Jurkat, Clone E6-1 (cell line): ENCODE measurements at regions not wholly inside any gene's neighbourhood (a gene's known extent, or its start where the extent isn't known, plus 50 kb on each side); places are given as distances from the start of the nearest gene placed in this dataset.
A peak's percentile ranks its signal among the peaks of the same experiment; 100 is the strongest.

Source experiments
- DNase-seq: peaks from one replicate; pipeline ENCODE4 v3.0.0-alpha.2; 2011; ENCODE audit warnings: low read depth, low spot score
- H3K4me3 ChIP-seq: 2 replicates; pipeline ENCODE4 v1.5.1; 2011; ENCODE audit warnings: mild to moderate bottlenecking, low read length, control low read depth, moderate library complexity

DNA sequence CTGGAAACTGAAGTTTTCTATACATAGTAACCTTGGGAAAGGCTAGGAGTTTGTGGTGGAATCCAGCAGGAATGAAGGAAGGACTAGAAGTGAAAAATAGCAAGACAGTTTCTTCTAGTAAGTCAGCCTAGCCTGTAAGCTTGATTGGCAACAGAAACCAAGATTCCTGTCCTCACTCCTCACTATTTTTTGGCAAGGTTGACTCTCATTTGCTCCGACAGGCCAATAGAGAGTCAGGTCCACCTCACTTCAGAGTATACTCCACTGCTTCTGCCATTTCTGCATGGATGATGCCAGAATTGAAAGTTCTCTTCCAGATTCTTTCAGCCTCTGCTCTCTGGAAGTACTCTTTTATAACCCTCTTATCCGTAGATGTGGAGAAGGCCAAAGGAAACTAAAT, 352.4 kb downstream of the ZNF516 start:
- H3K4me3 ChIP-seq: no peak overlapping the region
- DNase-seq: no peak

GRCh38 chr18:76139844-76140243, 355.2 kb downstream of the ZNF516 start:
- no peak overlapping the region for H3K4me3 ChIP-seq
- DNase-seq: no peak

- no peak for DNase-seq
- no peak overlapping the region for H3K4me3 ChIP-seq
Measured at GRCh38 chr18:76137216-76137615, 357.8 kb downstream of the ZNF516 start.

DNA sequence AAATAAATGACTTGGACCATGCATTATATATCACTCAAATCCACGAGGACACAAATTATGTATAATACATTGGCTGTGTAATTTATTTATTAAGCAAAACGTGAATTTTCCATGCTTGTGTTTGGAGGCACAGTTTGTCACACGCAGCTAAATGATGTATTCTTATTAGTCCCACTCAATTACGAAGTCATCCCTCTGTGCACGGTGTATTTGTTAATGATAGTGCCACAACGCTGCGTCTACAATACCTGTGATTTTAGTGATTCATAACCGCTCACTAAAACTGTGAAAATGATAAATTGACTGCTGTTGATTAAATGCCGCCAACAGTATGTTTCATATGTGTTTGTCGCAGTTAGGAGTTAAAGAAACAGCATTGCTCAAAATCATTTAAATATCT, 358.3 kb downstream of the ZNF516 start:
- DNase-seq: no peak
- H3K4me3 ChIP-seq: no peak overlapping the region

GRCh38 chr18:76134628-76135027, 360.4 kb downstream of the ZNF516 start:
- peak; percentile 80 for DNase-seq
- H3K4me3 ChIP-seq: no peak overlapping the region

GRCh38 chr18:76133873-76134272, 361.2 kb downstream of the ZNF516 start:
- DNase-seq: no peak
- H3K4me3 ChIP-seq: no peak overlapping the region

DNA sequence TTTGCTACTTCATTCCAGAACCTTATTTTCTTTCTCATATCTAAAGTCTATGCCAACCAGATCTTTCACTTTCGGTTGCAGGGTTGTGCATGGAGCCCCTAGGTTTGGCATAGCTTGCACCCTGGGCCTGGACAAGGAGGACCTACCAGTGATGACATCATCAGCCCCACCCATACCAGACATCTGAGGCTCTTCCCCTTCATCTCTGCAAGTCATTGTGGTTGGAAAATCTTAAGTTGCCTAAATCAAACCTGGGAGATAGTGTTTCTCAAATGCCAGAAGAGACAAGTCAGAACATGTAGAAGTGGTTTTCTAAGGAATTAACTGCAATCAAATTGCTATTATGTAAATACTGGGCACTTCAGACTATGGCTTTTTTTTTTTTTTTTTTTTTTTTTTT, 363.3 kb downstream of the ZNF516 start:
- DNase-seq: peak; percentile 27
- H3K4me3 ChIP-seq: no peak overlapping the region

DNA sequence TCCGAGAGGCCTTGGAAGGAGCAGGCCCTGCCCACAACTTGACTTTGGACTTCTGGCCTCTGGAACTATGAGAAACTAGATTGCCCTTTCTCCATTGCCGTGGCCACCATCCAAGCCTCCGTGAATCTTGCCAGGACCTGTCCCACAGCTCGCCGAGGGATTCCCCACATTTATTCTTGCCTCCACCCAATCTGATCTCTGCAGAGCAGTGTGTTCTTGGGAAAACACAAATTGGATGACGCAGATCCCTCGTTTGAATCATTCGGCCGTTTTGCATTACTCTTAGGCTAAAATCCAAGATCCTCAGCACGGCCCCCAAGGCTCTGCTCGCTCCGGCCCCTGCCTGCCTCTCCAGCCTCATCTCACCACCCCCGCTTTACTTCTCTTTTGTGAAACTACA, 364.2 kb downstream of the ZNF516 start:
- no peak for DNase-seq
- H3K4me3 ChIP-seq: no peak overlapping the region

GRCh38 chr18:76126327-76126726, 368.7 kb downstream of the ZNF516 start:
- H3K4me3 ChIP-seq: no peak overlapping the region
- DNase-seq: no peak

- DNase-seq: no peak
- H3K4me3 ChIP-seq: no peak overlapping the region
Measured at GRCh38 chr18:76121011-76121410, 374.0 kb downstream of the ZNF516 start.

DNA sequence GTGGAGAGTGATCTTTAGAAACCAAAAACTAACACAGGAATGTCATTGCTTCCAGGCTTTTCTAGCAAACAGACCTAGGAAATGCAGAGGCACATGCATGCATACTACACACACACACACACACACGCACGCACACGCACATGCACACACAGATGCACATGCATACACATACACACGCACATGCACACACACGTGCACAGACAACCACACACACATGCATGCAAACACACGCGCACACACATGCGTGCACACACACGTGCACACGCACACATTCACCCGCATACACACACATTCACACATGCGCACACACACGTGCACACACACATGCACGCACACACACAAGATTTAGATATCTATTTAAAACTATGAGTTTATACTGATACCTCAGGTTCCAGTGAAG, 379.5 kb downstream of the ZNF516 start:
- no peak for DNase-seq
- H3K4me3 ChIP-seq: no peak overlapping the region

DNA sequence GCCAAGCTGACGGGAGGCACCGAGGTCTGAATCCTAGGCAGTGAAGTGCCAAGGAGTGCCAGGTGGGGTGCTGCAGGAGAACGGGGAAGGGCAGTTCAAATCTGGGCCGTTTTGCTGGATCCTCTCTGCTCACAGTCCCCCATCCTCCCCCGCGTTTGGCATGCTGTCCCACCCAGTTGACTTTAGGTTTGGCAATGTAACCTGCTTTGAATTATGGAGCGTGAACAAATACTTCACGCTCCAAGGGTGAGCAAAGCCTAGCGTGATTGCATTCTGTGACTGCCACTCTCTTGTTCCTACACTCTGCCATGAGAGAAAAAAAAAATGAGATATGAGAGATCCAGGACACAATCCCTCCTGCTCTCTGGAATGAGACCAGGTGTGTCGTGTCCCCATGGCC, 381.9 kb downstream of the ZNF516 start:
- H3K4me3 ChIP-seq: no peak overlapping the region
- no peak for DNase-seq

DNA sequence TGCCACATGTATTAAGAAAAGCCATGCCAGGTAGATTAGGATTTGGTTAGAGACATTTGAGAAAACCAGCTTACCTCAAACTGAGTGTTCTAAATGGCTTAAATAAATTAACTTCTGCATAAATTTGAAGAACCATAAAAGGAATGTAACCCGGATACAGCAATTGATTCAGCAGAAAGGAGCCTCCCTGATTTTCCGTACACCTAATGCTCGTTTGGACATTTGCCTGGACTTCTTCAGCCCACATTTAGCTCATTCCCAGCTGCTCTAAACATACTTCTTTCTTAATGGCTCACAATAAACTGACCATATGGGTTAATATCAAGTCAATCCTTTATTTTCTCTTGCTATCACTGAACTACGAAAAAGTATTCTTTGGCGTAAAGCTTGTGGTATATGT, 392.4 kb downstream of the ZNF516 start:
- no peak for DNase-seq

DNA sequence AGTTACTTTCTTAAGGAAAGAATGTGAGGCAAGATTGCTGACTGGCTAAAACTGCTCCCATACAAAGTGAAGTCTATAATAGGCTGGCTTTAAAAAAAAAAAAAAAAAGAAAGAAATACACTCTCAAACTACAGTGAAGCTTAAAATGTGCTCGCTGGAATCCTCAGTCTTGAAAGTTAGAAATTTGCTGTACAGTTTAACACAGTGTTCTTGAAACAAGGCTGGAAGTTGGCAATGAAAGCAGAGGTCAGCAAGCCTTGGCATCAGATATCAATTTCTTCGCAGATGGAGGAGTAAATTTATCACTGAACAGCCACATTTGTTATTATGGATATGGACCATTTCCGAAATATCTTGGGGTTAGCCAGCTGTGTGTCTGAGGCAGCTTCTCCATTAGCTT, 392.9 kb downstream of the ZNF516 start:
- H3K4me3 ChIP-seq: no peak overlapping the region
- DNase-seq: no peak

More for the DNA sequence above, 392.4 kb downstream of the ZNF516 start:
- no peak overlapping the region for H3K4me3 ChIP-seq

DNA sequence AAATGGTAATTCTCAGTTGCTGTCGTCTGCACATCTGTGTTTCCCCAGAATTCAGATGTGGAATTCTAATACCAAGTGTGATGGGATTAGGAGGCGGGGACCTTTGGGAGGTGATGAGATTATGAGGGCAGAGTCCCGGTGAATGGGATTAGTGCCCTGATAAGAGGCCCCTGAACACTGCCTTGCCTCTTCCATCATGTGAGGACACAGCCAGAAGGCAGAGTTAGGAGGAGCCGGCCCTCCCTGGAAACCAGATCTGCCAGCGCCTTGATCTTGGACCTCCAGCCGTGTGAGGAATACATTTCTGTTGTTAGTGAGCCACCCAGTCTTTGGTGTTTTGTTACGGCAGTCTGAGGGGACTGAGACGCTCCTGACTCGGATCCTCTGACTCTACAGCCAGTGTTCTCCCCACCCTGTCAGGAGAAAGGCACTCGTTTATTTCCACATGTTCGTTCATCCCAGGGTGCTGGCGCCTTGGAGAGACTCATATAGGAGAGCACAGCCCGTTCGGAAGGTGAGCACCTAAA, 395.0 kb downstream of the ZNF516 start:
- no peak for DNase-seq

DNA sequence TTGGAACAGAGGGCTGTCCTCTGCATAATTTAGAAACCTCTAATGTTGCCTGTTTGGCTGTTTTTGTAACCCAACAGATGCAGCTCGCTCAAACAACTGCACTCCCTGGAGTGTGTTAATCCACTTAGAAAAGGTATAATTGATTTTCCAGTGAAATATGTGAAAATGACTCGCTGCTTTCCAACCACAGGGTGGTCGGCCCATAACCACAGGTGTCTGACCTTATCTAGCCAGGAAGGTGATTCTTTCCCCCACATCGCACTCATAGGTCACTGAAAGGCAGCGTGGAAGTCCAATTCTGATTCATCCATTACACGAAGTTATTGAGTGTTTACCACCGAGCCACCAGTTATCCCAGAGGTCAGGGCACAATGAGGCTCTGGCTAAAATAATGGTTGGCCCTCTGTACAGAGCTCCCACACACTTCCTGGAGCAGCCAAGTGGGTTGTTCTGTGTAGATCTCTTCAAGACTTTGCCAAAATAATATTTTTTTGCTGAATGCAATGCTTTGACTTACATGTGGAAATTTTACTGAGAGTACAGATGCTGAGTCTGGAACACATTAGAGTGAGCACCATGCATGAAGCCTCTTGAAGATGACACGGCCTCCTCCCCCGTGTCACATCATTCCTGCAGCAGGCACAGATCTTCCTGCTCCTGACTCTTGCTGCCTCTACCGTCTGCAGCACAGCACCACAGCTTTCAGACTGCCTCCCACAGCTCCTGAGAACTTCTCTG, 396.2 kb downstream of the ZNF516 start:
- no peak for DNase-seq
- H3K4me3 ChIP-seq: no peak overlapping the region

More for the DNA sequence above, 395.0 kb downstream of the ZNF516 start:
- no peak overlapping the region for H3K4me3 ChIP-seq

GRCh38 chr18:76081536-76081935, 413.5 kb downstream of the ZNF516 start:
- no peak for DNase-seq
- no peak overlapping the region for H3K4me3 ChIP-seq

GRCh38 chr18:76080430-76080829, 414.6 kb downstream of the ZNF516 start:
- no peak overlapping the region for H3K4me3 ChIP-seq
- DNase-seq: no peak

GRCh38 chr18:76075777-76076176, 419.3 kb downstream of the ZNF516 start:
- H3K4me3 ChIP-seq: no peak overlapping the region
- no peak for DNase-seq

DNA sequence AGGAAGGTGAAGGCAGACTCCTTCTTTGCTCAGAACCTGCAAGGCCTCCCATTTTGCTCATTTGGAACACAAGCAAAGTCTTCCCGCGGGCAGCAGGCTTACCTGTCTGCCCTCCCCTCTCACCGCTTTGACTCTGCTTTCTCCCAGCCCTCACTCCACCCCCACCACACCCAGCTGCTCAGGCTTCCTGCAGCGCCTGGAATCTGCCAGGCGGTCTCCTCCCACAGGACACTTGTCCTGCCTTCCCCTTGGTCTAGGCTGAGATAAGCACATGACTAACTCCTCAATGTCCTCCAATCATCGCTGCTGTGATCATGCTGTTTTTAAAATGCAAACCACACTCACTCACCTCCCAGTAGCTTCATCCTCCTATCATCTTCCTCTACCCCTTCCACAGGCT, 430.0 kb downstream of the ZNF516 start:
- H3K4me3 ChIP-seq: no peak overlapping the region
- DNase-seq: no peak

DNA sequence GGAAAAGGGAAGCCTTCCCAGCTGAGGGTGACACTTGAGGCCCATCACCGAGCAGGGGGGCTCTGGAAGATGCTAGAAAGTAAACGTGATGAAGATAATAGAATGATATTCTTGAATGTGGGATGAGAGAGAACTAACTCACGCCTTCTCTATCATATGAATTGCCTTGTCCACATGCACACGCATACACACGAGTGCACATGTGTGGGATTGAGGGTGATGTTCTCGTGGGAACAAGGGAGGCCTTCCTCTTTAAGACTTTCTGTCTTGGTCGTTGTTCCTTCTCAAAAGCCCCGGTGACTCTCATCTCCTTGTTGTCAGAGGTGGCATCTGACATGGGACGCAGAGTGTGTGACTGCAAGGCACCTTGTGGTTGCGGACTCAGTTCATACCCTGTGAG, 436.9 kb downstream of the ZNF516 start:
- H3K4me3 ChIP-seq: no peak overlapping the region
- no peak for DNase-seq
